NCI-H1417 treated with DMSO at 0.1 percent for 48 hours (cell line): ENCODE measurements at regions not wholly inside any gene's neighbourhood (a gene's known extent, or its start where the extent isn't known, plus 50 kb on each side); places are given as distances from the start of the nearest gene placed in this dataset.
A peak's percentile ranks its signal among the peaks of the same experiment; 100 is the strongest.
"Not testable (repeated sequence)": the region's sequence is repeated elsewhere in the genome, so short reads cannot be mapped to it uniquely, and the experiment has no call there.

ENCODE experiments used
- DNase-seq: peaks from one replicate; lab custom pipeline; 2025; lab: John Stamatoyannopoulos, UW

DNA sequence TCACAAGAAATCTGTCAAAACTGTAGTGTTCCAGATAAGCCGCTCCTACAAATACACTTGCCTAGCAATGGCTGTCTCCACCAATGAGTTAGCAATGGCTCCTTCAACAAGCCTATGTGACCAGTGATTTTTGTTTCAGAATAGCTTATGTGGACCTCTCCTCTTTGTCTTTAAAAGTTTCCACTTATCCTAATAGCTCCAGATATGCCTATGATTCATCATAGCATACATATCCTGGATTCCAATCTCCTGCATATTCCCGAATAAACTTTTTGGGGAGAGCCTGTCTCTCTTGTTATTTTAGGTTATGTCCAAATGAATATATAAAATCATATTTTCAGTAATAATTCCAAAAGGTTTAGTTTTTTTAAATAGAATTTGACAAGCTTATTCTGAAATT lies 510.6 kb downstream of the ARL4A start:
- no peak for DNase-seq

GRCh38 chr7:13198727-13199126 lies 511.3 kb downstream of the ARL4A start:
- DNase-seq = no peak

DNA sequence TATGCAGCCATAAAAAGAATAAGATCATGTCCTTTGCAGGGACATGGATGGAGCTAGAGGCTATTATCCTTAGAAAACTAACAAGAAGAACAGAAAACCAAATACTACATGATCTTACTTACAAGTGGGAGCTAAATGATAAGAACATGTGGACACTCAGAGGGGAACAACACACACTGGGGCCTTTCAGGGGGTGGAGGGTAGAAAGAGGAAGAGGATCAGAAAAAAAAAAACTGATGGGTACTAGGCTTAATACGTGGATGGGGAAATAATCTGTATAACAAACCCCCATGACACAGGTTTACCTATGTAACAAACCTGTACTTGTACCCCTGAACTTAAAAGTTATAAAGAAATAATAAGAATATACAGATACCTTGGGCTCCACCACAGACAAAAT lies 514.2 kb downstream of the ARL4A start:
- DNase-seq = no peak

- no peak for DNase-seq
Observed at GRCh38 chr7:13217768-13218167, 530.3 kb downstream of the ARL4A start.

GRCh38 chr7:13225068-13225467 lies 537.6 kb downstream of the ARL4A start:
- DNase-seq = no peak

GRCh38 chr7:13226385-13226784 lies 539.0 kb downstream of the ARL4A start:
- DNase-seq = no peak

GRCh38 chr7:13231216-13231615 lies 543.8 kb downstream of the ARL4A start:
- no peak for DNase-seq

- DNase-seq = no peak
Observed at GRCh38 chr7:13235436-13235835, 548.0 kb downstream of the ARL4A start.

GRCh38 chr7:13236026-13236425 lies 548.6 kb downstream of the ARL4A start:
- no peak for DNase-seq

GRCh38 chr7:13240349-13240748 lies 552.9 kb downstream of the ARL4A start:
- no peak for DNase-seq

- no peak for DNase-seq
Observed at GRCh38 chr7:13241416-13241815, 554.0 kb downstream of the ARL4A start.

- no peak for DNase-seq
Observed at GRCh38 chr7:13257661-13258060, 570.2 kb downstream of the ARL4A start.

GRCh38 chr7:13258386-13258785 lies 571.0 kb downstream of the ARL4A start:
- no peak for DNase-seq

GRCh38 chr7:13259930-13260329 lies 572.5 kb downstream of the ARL4A start:
- DNase-seq = no peak

DNA sequence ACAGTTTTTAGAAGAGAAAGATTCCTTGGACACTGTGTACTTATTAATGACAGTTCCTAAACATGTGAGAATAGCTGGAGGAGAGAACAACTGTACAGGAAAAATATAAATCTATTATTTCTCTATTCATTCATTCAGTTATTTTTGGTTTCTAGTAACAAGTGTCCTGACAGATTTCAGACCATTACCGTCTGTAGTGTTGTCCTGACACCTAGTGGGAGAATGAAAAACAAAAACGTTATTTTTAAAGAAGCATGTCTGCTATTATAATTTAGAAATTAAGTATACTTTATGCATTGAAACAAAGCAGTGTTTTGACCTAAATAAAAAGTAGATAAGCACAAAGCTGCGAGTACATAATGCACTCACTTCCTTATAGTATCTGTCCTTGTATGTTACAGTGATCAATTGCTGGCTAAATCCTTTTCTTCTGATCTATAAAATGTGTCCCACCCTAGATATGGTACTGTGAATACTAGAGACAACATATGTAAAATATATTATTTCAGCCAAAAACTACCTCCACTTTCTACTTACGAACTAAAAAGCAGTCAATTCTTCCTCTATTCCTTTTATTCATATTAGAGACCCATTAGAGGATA lies 575.6 kb downstream of the ARL4A start:
- DNase-seq = peak; percentile 19

- DNase-seq = no peak
Observed at GRCh38 chr7:13265271-13265670, 577.8 kb downstream of the ARL4A start.

DNA sequence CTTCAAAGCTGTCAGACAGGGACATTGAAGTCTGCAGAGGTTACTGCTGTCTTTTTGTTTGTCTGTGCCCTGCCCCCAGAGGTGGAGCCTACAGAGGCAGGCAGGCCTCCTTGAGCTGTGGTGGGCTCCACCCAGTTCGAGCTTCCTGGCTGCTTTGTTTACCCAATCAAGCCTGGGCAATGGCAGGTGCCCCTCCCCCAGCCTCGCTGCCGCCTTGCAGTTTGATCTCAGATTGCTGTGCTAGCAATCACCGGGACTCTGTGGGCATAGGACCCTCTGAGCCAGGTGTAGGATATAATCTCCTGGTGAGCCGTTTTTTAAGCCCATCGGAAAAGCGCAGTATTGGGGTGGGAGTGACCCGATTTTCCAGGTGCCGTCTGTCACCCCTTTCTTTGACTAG lies 586.8 kb downstream of the ARL4A start:
- not testable (repeated sequence) for DNase-seq

DNA sequence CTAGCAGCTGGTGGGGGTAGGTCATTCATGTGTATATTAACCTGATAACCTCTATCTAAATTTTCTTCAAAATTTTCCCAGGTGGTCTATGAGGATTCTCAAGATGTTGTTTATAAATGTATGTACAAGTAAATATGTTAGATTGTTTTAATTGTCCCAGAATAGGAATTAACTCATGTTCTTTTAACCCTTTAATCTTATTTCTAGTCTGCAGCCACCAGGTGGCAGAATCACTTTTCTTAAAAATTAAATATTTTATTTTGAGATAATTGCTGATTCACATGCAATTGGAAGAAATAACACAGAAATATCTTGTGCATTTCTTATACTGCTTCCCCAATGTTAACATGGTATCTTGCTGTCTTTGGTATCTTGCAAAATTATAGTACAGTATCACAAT lies 589.5 kb downstream of the ARL4A start:
- no peak for DNase-seq

DNA sequence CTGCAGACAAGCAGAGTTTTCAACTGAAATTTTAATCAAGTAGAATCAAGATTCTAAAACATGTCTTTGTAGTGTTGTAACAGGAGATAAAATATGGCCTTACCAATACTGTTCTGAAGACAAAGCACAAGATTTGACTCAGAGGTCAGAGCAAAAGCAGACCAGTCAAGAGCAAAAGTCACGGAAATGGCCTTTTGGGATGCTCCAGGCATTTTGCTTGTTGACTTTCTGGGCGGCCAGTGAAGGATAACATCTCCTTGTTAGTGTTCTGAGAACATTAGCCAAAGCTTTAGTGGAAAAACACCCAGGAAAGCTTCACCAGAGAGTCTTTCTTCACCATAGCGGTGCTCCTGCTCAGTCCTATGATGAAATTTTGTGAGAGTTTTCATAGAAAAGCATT lies 590.6 kb downstream of the ARL4A start:
- DNase-seq = no peak

- DNase-seq = peak; percentile 61
Observed at GRCh38 chr7:13279854-13280435, 592.5 kb downstream of the ARL4A start.

- DNase-seq = no peak
Observed at GRCh38 chr7:13282377-13282980, 595.0 kb downstream of the ARL4A start.

DNA sequence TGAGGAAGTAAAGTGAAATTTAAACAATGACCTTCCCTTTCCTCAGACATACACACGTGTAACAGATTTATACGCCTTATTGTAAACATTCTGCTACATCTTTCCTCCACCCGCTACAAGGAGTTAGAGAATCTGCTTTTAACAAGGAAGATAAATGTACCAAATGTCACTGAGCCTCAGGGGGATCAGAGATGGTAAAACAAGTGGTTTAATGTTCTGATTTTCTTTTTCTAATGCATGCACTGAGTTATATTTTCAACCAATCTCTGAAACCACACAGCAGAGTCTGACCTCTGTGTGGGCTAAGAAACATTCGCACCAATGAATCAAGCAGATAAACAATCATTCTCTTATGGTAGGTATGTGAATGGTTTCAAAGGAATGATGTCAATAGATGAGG lies 599.5 kb downstream of the ARL4A start:
- DNase-seq = no peak

- DNase-seq = no peak
Observed at GRCh38 chr7:13288516-13288915, 601.1 kb downstream of the ARL4A start.

GRCh38 chr7:13290975-13291374 lies 603.5 kb downstream of the ARL4A start:
- no peak for DNase-seq
